ENCODE measurements at regions not wholly inside any gene's neighbourhood (a gene's known extent, or its start where the extent isn't known, plus 50 kb on each side); places are given as distances from the start of the nearest gene placed in this dataset.
A peak's percentile ranks its signal among the peaks of the same experiment; 100 is the strongest.

DNA sequence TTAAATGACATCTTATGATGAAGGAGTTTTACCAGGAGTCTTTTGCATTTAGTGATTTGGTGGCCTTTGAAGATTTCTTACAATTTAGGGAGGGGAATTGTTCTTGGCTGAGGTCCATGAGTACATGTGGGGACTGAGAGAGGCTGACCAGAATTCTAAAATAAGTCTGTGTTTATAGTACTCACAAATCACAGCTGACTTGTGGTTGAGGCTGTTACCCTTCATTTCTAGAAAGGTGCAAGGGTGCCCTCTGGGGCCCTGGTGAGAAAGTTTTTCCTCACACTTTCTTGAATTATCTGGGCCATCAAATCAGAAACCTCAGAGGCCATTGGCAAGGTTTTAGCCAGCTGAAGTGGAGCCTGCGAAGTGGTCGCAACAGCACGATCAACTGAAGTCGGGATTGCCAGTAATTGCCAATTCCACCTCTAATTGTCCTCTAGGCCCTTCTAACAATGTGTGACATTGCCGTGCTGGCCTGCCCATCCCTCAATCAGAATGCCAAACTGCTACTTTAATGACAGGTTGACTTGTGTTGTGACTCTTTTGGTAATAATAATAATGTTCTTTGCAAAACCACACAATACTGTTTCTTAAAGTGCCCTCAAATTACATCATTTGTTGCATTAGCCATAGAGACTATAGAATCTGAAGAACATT lies 221.6 kb downstream of the OGFRL1 start:
- no peak overlapping the region for H3K4me3 Mint-ChIP-seq
- H3K4me1 Mint-ChIP-seq = peaks cover 4% of the 10 kb centered on the region; the same call in 1 of the 2 replicates
- no peak overlapping the region for H3K27ac Mint-ChIP-seq
- CTCF ChIA-PET = interaction anchor here (0.6 to 2.2 kb wide), 6 partner anchors 121 to 168 kb away, joined by 3 to 26 read pairs (median 4); no protein-coding TSS in a partner anchor
- no peaks in the 10 kb centered on the region; the same call in 1 of the 2 replicates for H3K9me3 Mint-ChIP-seq
- DNase-seq (ENCODE audit: low spot score) = peak; percentile 51
- H3K36me3 Mint-ChIP-seq = no peaks in the 10 kb centered on the region
- no peaks in the 10 kb centered on the region for H3K27me3 Mint-ChIP-seq (ENCODE audit: low read depth)
- POLR2A ChIA-PET = no interaction called here
- ATAC-seq = peak; percentile 87
- TF ChIP-seq, protein P1, sequence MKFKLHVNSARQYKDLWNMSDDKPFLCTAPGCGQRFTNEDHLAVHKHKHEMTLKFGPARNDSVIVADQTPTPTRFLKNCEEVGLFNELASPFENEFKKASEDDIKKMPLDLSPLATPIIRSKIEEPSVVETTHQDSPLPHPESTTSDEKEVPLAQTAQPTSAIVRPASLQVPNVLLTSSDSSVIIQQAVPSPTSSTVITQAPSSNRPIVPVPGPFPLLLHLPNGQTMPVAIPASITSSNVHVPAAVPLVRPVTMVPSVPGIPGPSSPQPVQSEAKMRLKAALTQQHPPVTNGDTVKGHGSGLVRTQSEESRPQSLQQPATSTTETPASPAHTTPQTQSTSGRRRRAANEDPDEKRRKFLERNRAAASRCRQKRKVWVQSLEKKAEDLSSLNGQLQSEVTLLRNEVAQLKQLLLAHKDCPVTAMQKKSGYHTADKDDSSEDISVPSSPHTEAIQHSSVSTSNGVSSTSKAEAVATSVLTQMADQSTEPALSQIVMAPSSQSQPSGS (CRISPR knock-in tag; IDR thresholded peaks at IDR 0.05; ENCODE audit: borderline replicate concordance, low read depth) = no peak
- TF ChIP-seq ZSCAN18 (CRISPR knock-in tag; IDR thresholded peaks at IDR 0.05) (no peak), GRHL2 (CRISPR knock-in tag; IDR thresholded peaks at IDR 0.05; ENCODE audit: insufficient replicate concordance, severe bottlenecking) (no peak), CREB1 (CRISPR knock-in tag; IDR thresholded peaks at IDR 0.05) (no peak), FOXP4 (CRISPR knock-in tag; IDR thresholded peaks at IDR 0.05) (no peak), RORB (CRISPR knock-in tag; IDR thresholded peaks at IDR 0.05) (no peak), NR1H2 (CRISPR knock-in tag; IDR thresholded peaks at IDR 0.05) (no peak), ZNF396 (CRISPR knock-in tag; IDR thresholded peaks at IDR 0.05; ENCODE audit: borderline replicate concordance) (no peak), TEAD1 (CRISPR knock-in tag; IDR thresholded peaks at IDR 0.05) (no peak), SMAD3 (CRISPR knock-in tag; IDR thresholded peaks at IDR 0.05; ENCODE audit: borderline replicate concordance) (no peak)
- TF ChIP-seq, protein P2, sequence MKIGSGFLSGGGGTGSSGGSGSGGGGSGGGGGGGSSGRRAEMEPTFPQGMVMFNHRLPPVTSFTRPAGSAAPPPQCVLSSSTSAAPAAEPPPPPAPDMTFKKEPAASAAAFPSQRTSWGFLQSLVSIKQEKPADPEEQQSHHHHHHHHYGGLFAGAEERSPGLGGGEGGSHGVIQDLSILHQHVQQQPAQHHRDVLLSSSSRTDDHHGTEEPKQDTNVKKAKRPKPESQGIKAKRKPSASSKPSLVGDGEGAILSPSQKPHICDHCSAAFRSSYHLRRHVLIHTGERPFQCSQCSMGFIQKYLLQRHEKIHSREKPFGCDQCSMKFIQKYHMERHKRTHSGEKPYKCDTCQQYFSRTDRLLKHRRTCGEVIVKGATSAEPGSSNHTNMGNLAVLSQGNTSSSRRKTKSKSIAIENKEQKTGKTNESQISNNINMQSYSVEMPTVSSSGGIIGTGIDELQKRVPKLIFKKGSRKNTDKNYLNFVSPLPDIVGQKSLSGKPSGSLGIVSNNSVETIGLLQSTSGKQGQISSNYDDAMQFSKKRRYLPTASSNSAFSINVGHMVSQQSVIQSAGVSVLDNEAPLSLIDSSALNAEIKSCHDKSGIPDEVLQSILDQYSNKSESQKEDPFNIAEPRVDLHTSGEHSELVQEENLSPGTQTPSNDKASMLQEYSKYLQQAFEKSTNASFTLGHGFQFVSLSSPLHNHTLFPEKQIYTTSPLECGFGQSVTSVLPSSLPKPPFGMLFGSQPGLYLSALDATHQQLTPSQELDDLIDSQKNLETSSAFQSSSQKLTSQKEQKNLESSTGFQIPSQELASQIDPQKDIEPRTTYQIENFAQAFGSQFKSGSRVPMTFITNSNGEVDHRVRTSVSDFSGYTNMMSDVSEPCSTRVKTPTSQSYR (CRISPR knock-in tag; IDR thresholded peaks at IDR 0.05) = no peak
- TF ChIP-seq, protein P3, sequence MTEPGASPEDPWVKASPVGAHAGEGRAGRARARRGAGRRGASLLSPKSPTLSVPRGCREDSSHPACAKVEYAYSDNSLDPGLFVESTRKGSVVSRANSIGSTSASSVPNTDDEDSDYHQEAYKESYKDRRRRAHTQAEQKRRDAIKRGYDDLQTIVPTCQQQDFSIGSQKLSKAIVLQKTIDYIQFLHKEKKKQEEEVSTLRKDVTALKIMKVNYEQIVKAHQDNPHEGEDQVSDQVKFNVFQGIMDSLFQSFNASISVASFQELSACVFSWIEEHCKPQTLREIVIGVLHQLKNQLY (CRISPR knock-in tag; IDR thresholded peaks at IDR 0.05) = no peak

DNA sequence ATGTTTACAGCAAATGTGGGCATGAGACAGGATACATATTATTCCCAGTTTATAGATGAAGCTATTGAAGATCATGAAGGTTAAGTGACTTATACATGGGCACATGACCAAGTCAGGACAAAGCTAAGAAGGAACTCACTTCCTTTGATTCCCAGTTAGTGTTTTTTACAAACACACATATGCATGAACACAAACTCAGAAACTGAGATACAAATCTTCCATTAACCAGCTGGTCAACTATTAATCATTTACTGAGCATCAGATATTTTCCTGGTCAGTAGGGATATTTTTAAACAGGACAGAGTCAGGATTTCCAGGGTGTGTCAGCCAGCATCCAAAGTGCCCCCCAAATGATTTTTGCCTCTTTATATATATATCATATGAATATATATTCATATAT lies 222.2 kb downstream of the OGFRL1 start:
- H3K36me3 Mint-ChIP-seq = no peaks in the 10 kb centered on the region
- peaks cover 4% of the 10 kb centered on the region; the same call in 1 of the 2 replicates for H3K4me1 Mint-ChIP-seq
- ChIA-PET POLR2A (no interaction called here), CTCF (interaction anchor here (0.6 to 2.2 kb wide), 6 partner anchors 122 to 168 kb away, joined by 3 to 26 read pairs (median 4); no protein-coding TSS in a partner anchor)
- no peaks in the 10 kb centered on the region for H3K27me3 Mint-ChIP-seq (ENCODE audit: low read depth)
- no peaks in the 10 kb centered on the region for H3K9me3 Mint-ChIP-seq
- DNase-seq (ENCODE audit: low spot score) (no peak), ATAC-seq (no peak)
- no peak overlapping the region for H3K4me3 Mint-ChIP-seq
- H3K27ac Mint-ChIP-seq = no peak overlapping the region
- TF ChIP-seq JAZF1 (CRISPR knock-in tag; IDR thresholded peaks at IDR 0.05) = no peak
- TF ChIP-seq ERG (CRISPR knock-in tag; IDR thresholded peaks at IDR 0.05) = no peak
- no peak for TF ChIP-seq ZSCAN18 (CRISPR knock-in tag; IDR thresholded peaks at IDR 0.05)
- no peak for TF ChIP-seq NFATC4 (CRISPR knock-in tag; IDR thresholded peaks at IDR 0.05)
- no peak for TF ChIP-seq ETV6 (CRISPR knock-in tag; IDR thresholded peaks at IDR 0.05)
- no peak for TF ChIP-seq SOX15 (CRISPR knock-in tag; IDR thresholded peaks at IDR 0.05)
- no peak for TF ChIP-seq TCF7 (CRISPR knock-in tag; IDR thresholded peaks at IDR 0.05; ENCODE audit: low read depth)
- TF ChIP-seq, protein P4, sequence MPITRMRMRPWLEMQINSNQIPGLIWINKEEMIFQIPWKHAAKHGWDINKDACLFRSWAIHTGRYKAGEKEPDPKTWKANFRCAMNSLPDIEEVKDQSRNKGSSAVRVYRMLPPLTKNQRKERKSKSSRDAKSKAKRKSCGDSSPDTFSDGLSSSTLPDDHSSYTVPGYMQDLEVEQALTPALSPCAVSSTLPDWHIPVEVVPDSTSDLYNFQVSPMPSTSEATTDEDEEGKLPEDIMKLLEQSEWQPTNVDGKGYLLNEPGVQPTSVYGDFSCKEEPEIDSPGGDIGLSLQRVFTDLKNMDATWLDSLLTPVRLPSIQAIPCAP (CRISPR knock-in tag; IDR thresholded peaks at IDR 0.05) = no peak
- no peak for TF ChIP-seq NR3C1 (CRISPR knock-in tag; conservative IDR thresholded peaks at IDR 0.05; ENCODE audit: low read depth)
- TF ChIP-seq, protein P5, sequence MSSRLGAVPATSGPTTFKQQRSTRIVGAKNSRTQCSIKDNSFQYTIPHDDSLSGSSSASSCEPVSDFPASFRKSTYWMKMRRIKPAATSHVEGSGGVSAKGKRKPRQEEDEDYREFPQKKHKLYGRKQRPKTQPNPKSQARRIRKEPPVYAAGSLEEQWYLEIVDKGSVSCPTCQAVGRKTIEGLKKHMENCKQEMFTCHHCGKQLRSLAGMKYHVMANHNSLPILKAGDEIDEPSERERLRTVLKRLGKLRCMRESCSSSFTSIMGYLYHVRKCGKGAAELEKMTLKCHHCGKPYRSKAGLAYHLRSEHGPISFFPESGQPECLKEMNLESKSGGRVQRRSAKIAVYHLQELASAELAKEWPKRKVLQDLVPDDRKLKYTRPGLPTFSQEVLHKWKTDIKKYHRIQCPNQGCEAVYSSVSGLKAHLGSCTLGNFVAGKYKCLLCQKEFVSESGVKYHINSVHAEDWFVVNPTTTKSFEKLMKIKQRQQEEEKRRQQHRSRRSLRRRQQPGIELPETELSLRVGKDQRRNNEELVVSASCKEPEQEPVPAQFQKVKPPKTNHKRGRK (CRISPR knock-in tag; IDR thresholded peaks at IDR 0.05; ENCODE audit: borderline replicate concordance) = no peak
